ENCODE measurements at regions not wholly inside any gene's neighbourhood (a gene's known extent, or its start where the extent isn't known, plus 50 kb on each side); places are given as distances from the start of the nearest gene placed in this dataset.

GRCh38 chr2:128577141-128577930 lies 258.7 kb upstream of the HS6ST1 start:
- TF ChIP-seq CTCF (IDR thresholded peaks at IDR 0.05; ENCODE audit: insufficient read depth, low read length, poor library complexity, severe bottlenecking) (no peak), EZH2phosphoT487 (conservative IDR thresholded peaks at IDR 0.05; ENCODE audit: low read length) (no peak)
